ENCODE measurements at regions not wholly inside any gene's neighbourhood (a gene's known extent, or its start where the extent isn't known, plus 50 kb on each side); places are given as distances from the start of the nearest gene placed in this dataset.

DNA sequence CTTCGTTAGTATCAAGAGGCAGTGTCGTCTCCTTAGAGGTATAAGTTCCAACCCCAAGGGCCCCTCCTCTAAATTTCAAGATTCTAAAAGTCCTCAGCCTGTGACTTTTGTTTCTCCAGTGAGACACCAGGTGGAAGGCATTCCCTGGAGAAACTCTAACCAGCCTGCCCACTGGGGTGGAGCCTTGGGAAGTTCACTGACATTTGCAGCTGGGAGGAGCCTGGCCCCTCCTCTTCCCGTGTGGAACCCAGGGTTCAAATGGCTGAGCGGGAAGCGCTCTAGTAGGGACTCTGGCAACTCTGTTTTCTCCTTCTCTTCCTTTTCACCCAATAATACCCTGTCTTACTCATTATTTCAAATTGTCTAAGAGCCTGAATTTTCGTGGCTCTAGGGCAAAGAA lies 325.0 kb downstream of the TLL1 start:
- Histone ChIP-seq H3K36me3 (ENCODE audit: insufficient read depth, low read length) (no peaks in the 10 kb centered on the region), H3K4me1 (ENCODE audit: insufficient read depth, low read length) (no peaks in the 10 kb centered on the region), H3K4me3 (ENCODE audit: insufficient read depth, low read depth, low read length) (no peak overlapping the region), H4K20me1 (ENCODE audit: insufficient read depth, low read length) (no peaks in the 10 kb centered on the region), H3K27me3 (ENCODE audit: insufficient read depth, low read length) (no peaks in the 10 kb centered on the region), H3K79me2 (ENCODE audit: insufficient read depth, low read length) (no peaks in the 10 kb centered on the region), H3K4me2 (ENCODE audit: low read length) (no peak overlapping the region), H3K9ac (ENCODE audit: low read length) (no peak overlapping the region), H2AFZ (ENCODE audit: low read depth, low read length) (no peak overlapping the region), H3K9me3 (ENCODE audit: insufficient read depth, low read depth, low read length) (no peaks in the 10 kb centered on the region), H3K27ac (ENCODE audit: low read depth, low read length) (no peak overlapping the region)
- H3K36me3 Mint-ChIP-seq (ENCODE audit: low read depth, unreplicated experiment) = no peaks in the 10 kb centered on the region
- no peaks in the 10 kb centered on the region for H3K9me3 Mint-ChIP-seq (ENCODE audit: unreplicated experiment)
- DNase-seq (ENCODE audit: low read depth) = no peak
- no peaks in the 10 kb centered on the region for H3K27me3 Mint-ChIP-seq (ENCODE audit: low read depth, unreplicated experiment)
- no peaks in the 10 kb centered on the region for H3K4me1 Mint-ChIP-seq (ENCODE audit: low read depth, unreplicated experiment)
- no peak overlapping the region for H3K4me3 Mint-ChIP-seq (ENCODE audit: unreplicated experiment)
- TF ChIP-seq CTCF (IDR thresholded peaks at IDR 0.05; ENCODE audit: insufficient read depth, low read depth, low read length) (no peak), EZH2 (IDR thresholded peaks at IDR 0.05; ENCODE audit: insufficient read depth, low read length) (no peak)
- FAIRE-seq = no peak
- no peak overlapping the region for H3K27ac Mint-ChIP-seq (ENCODE audit: unreplicated experiment)

DNA sequence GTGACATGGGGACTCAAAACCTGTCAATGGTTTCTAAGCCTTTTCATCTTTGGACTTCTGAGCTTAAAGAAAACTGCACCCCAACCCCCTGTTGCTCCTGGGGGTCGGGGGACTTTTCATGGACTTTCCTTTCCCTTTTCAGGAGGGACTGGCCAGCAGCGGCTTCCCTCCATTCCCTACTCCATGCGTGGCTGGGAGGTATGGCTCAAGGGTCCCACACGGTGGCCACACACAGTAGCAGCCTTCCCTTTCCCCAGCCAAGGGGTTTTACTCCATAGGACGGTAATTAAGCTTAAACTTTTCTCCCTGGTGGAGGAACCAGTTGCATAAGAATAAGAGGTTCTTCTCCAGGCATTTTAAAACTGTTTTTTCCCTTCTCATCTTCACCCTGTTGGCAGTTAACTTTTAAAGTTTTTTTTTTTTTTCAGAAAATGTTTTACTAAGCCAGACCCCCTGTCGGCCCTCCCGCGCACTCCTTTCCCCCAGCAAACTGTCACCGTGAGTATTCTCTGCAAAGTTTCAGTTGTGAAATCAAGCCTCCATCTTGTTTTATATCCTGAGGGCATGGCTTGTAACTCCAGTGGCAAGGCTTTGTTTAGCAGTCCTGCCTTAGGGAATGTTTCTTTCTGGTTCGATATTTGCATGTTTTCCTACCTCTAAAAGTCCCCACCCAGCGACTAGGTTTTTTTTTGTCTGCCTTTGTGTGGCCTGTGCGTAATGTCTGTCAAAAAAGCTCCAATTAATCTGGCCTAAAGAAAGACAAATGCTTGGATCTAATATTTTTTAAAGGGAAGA lies 325.7 kb downstream of the TLL1 start:
- Histone ChIP-seq H3K27me3 (ENCODE audit: insufficient read depth, low read length) (no peaks in the 10 kb centered on the region), H3K27ac (ENCODE audit: low read depth, low read length) (no peak overlapping the region), H3K36me3 (ENCODE audit: insufficient read depth, low read length) (no peaks in the 10 kb centered on the region), H3K4me2 (ENCODE audit: low read length) (no peak overlapping the region), H3K4me3 (ENCODE audit: insufficient read depth, low read depth, low read length) (no peak overlapping the region), H2AFZ (ENCODE audit: low read depth, low read length) (no peak overlapping the region), H4K20me1 (ENCODE audit: insufficient read depth, low read length) (no peaks in the 10 kb centered on the region), H3K79me2 (ENCODE audit: insufficient read depth, low read length) (no peaks in the 10 kb centered on the region), H3K4me1 (ENCODE audit: insufficient read depth, low read length) (no peaks in the 10 kb centered on the region), H3K9me3 (ENCODE audit: insufficient read depth, low read depth, low read length) (no peaks in the 10 kb centered on the region), H3K9ac (ENCODE audit: low read length) (no peak overlapping the region)
- FAIRE-seq (no peak), DNase-seq (ENCODE audit: low read depth) (no peak)
- Mint-ChIP-seq H3K4me3 (ENCODE audit: unreplicated experiment) (no peak overlapping the region), H3K9me3 (ENCODE audit: unreplicated experiment) (no peaks in the 10 kb centered on the region), H3K4me1 (ENCODE audit: low read depth, unreplicated experiment) (no peaks in the 10 kb centered on the region), H3K27me3 (ENCODE audit: low read depth, unreplicated experiment) (no peaks in the 10 kb centered on the region), H3K27ac (ENCODE audit: unreplicated experiment) (no peak overlapping the region), H3K36me3 (ENCODE audit: low read depth, unreplicated experiment) (no peaks in the 10 kb centered on the region)
- TF ChIP-seq EZH2 (IDR thresholded peaks at IDR 0.05; ENCODE audit: insufficient read depth, low read length) (no peak), CTCF (IDR thresholded peaks at IDR 0.05; ENCODE audit: insufficient read depth, low read depth, low read length) (no peak)

GRCh38 chr4:166202991-166203390 lies 330.0 kb downstream of the TLL1 start:
- no peak for DNase-seq (ENCODE audit: low read depth)
- FAIRE-seq = no peak

More at GRCh38 chr4:166202991-166203390, 330.0 kb downstream of the TLL1 start:
- no peak for TF ChIP-seq EZH2 (IDR thresholded peaks at IDR 0.05; ENCODE audit: insufficient read depth, low read length)
- TF ChIP-seq CTCF (IDR thresholded peaks at IDR 0.05; ENCODE audit: insufficient read depth, low read depth, low read length) = no peak
- Histone ChIP-seq H3K4me2 (ENCODE audit: low read length) (no peak overlapping the region), H3K79me2 (ENCODE audit: insufficient read depth, low read length) (no peaks in the 10 kb centered on the region), H2AFZ (ENCODE audit: low read depth, low read length) (no peak overlapping the region), H3K4me3 (ENCODE audit: insufficient read depth, low read depth, low read length) (no peak overlapping the region), H3K9ac (ENCODE audit: low read length) (no peak overlapping the region), H3K36me3 (ENCODE audit: insufficient read depth, low read length) (no peaks in the 10 kb centered on the region), H3K9me3 (ENCODE audit: insufficient read depth, low read depth, low read length) (no peaks in the 10 kb centered on the region), H3K4me1 (ENCODE audit: insufficient read depth, low read length) (no peaks in the 10 kb centered on the region), H3K27me3 (ENCODE audit: insufficient read depth, low read length) (no peaks in the 10 kb centered on the region), H3K27ac (ENCODE audit: low read depth, low read length) (no peak overlapping the region), H4K20me1 (ENCODE audit: insufficient read depth, low read length) (no peaks in the 10 kb centered on the region)
- H3K4me1 Mint-ChIP-seq (ENCODE audit: low read depth, unreplicated experiment) = no peaks in the 10 kb centered on the region
- no peaks in the 10 kb centered on the region for H3K9me3 Mint-ChIP-seq (ENCODE audit: unreplicated experiment)
- no peaks in the 10 kb centered on the region for H3K36me3 Mint-ChIP-seq (ENCODE audit: low read depth, unreplicated experiment)
- no peak overlapping the region for H3K27ac Mint-ChIP-seq (ENCODE audit: unreplicated experiment)
- H3K27me3 Mint-ChIP-seq (ENCODE audit: low read depth, unreplicated experiment) = no peaks in the 10 kb centered on the region
- no peak overlapping the region for H3K4me3 Mint-ChIP-seq (ENCODE audit: unreplicated experiment)

Measured in astrocyte (in vitro differentiated cells and primary cell).